SK-N-DZ (cell line): ENCODE measurements at regions not wholly inside any gene's neighbourhood (a gene's known extent, or its start where the extent isn't known, plus 50 kb on each side); places are given as distances from the start of the nearest gene placed in this dataset.
A peak's percentile ranks its signal among the peaks of the same experiment; 100 is the strongest.

Experiments used
- DNase-seq: peaks from one replicate; pipeline ENCODE4 v3.0.0-alpha.2; 2015; ENCODE audit warnings: low spot score
- small RNA-seq, 2 experiments: library from RNA; depleted of rRNA; stranded (forward); fragments of <200 nt; gene quantifications; one replicate each; pipeline ENCODE3, GENCODE V24; 2014

GRCh38 chr6:53413326-53413725 is 64.6 kb upstream of the ELOVL5 start:
- no peak for DNase-seq

GRCh38 chr6:53412751-53413150 is 64.0 kb upstream of the ELOVL5 start:
- DNase-seq: no peak

DNA sequence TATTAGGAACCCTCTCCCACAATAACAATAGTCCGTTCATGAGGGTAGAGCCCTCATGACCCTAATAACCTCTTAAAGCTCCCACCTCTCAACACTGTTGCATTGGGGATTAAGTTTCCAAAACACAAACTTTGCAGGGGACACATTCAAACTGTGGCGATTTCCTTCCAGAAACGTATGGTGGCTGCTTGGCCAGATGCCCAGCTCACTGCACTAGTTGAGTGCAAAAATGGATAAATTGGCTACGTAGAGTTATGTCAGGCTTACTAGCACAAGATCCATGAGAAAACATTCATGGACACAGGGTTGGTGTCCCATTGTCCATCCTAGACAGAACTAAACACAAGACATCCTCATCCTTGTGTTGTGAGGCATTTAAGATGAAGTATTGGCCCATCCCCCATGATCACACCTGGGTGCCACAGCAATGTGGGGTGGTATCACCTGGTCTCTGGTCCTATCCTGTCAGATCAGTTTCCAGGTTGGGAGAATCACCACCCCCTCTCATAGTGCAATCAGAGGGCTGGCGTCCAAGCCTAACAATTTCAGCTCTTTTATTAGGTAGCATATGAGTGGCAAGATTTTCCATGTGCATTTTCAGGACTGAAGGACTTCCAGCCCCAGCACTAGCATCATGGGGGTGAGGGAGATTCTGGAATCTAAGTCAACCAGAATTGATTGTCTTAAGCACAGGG is 63.4 kb upstream of the ELOVL5 start:
- no peak for DNase-seq

- no peak for DNase-seq
Measured at GRCh38 chr6:53411451-53411850, 62.7 kb upstream of the ELOVL5 start.

DNA sequence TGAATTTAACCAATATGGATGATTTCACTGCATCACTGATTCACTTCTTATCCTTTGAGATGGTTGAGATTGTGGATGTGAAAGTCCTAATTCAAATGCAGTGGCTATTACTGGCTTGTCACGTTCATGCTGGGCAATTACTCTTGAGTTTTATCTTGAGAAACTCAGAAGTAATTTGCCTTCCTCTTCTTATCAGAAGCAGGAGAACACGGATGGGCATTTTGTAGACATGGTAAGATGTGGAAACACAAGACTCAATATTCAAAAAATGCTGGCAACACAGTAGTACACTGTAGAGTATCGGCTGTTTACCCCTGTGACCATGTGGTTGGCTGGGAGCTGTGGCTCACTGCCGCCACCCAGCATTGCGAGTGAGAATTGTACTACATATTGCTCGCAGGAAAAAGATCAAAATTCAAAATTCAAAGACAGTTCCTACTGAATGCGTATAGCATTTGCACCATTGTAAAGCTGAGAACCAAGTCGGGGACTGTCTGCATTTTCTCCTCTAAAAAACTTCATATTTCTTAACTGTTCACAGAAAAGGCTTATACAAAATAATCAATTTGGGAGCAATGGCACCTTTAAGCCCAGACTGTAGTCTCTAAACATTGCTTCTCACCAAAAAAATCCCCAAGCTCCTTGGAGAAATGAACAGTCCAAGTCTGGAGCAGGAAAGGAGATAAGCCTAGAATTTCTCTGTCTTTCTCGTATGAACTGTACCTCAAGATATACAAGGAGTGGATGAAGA is 61.9 kb upstream of the ELOVL5 start:
- peak; percentile 53 for DNase-seq

DNA sequence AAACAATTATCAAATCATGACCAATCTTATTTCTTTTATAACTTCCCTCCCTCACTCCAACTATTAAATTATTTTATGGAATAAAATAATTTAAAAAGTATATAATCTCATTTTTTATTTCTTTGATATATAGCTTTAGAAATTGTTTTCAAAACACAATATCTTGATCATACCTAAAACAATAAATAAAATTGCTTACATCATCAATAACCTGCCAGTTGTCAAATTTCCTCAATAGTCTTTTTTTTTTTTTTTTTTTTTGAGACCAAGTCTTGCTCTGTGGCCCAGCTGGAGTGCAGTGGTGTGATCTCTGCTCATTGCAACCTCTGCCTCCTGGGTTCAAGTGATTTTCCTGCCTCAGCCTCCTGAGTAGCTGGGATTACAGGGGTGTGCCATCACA is 60.1 kb upstream of the ELOVL5 start:
- DNase-seq: no peak

DNA sequence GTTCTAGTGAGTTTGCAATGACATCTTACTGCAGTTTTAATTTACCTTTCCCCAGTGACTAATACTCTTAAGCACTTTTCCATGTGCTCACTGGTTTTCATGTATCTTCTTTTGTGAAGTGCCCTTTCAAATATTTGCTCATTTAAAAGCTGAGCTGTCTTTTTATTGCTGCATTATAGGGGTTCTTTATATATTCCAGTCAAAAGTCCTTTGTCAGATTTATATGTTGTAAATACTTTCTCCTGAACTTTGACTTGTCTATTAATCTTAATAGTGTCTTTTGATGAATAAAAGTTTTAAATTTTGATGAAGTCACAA is 50.2 kb upstream of the ELOVL5 start:
- no peak for DNase-seq

DNA sequence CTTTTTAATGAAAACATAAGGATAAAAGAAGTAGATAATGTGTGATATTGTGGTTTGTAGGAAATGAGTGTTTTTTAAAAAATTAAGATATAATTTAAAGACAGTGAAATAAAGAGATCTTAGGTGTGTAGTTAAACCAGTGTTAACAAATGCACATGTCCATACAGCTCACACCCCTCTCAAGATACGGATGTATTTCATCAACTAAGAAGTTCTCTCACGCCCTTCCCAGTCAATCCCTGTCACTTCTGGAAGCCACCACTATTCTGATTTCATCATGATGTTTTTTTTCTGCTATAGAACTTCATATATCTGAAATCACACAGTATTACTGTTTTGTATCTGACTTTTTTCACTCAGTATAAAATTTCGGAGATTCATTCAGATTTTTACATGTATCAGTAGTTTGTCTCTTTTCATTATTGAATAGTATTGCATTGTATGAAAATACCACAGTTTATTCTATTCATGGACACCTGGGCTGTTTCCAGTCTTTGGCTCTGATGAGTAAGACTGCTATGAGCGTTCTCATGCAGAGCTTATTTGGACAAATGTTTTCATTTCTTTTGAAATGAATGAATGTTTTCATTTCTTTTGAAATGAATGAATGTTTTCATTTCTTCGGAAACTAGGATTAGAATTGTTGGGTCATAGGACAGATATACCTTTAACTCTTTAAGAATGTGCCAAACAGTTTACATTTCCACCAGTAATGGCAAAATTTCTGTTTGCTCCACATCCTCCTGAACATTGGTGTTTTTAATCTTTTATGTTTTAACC is 49.7 kb upstream of the ELOVL5 start:
- DNase-seq: no peak

Small RNA genes in the stretch of these regions (small RNA-seq; reads per million reads assigned to genes)
- gene NANOGP3: 0 reads per million in 2 experiments
